ENCODE measurements at regions not wholly inside any gene's neighbourhood (a gene's known extent, or its start where the extent isn't known, plus 50 kb on each side); places are given as distances from the start of the nearest gene placed in this dataset.

DNA sequence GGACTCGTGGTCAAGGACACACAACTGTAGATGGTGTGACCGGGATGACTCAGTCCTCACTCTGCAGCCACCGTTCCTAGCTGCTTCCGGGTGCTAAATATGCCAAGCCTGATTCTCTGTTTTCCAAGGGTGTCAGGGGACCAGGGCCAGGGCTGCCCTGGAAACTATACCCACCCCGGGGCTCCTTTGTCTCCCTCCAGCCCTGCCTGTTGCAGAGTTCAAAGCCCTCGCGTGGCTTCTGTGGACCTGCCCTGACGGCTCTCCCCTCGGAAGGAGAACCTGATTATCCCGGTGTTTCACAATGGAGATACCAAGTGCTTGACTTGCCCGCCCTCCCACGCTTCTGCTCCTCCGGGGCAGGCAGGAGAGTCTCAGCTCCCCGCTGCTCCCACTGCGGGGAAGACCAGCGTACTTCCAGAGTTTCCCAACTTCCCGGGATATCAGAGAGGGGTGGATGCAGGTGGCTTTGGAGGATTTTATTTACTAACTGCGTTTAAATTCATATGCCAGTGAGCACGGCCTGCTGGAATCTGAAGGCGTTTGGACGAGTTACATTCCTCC, 125.0 kb downstream of the ASB7 start:
- H3K4me3 ChIP-seq: no peak overlapping the region
- TF ChIP-seq, protein P1, sequence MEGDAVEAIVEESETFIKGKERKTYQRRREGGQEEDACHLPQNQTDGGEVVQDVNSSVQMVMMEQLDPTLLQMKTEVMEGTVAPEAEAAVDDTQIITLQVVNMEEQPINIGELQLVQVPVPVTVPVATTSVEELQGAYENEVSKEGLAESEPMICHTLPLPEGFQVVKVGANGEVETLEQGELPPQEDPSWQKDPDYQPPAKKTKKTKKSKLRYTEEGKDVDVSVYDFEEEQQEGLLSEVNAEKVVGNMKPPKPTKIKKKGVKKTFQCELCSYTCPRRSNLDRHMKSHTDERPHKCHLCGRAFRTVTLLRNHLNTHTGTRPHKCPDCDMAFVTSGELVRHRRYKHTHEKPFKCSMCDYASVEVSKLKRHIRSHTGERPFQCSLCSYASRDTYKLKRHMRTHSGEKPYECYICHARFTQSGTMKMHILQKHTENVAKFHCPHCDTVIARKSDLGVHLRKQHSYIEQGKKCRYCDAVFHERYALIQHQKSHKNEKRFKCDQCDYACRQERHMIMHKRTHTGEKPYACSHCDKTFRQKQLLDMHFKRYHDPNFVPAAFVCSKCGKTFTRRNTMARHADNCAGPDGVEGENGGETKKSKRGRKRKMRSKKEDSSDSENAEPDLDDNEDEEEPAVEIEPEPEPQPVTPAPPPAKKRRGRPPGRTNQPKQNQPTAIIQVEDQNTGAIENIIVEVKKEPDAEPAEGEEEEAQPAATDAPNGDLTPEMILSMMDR (IDR thresholded peaks at IDR 0.05): no peak
- no peak overlapping the region for H3K27ac ChIP-seq
- peak; percentile 53 for DNase-seq (ENCODE audit: low spot score)

DNA sequence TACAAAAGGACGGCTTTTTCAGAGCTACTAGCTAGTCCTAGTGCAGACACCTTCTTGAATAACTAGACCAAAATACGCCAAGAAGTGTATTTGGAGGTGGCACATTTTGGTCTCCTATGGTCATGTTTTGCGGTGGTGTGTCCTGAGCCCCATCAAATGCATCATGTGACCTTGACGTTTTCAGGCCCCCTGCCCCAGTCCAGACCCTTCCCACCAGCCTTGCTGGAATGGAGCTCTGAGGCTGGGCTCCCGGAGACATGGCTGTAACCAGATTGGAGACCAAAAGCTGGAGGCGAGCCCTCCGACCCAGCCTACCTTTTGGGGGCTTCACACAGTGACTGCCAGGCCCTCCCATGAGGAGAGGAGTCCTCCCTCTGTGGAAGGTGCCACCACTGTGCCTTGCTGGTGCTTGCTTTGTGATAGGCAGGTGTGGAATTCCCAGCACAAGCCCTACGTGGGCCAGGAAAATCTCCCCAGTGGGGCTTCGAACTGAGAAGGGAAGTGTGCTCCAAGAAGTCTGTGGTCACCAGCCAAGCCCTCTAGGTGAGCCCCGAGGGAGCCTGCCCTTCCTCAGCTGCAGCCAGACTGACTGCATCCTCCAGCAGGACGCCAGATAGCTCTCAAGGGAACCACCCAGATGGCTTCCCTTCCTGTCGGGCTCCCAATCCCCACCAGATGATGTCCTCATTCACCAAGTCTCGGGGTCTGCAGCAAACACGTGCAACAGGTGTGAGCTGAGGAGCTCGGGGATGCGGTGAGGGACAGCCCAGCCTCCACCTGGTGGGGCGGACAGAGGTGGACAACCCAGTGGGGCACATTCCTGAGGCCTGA, 126.2 kb downstream of the ASB7 start:
- no peak overlapping the region for H3K27ac ChIP-seq
- TF ChIP-seq, protein P1 (IDR thresholded peaks at IDR 0.05): no peak
- DNase-seq (ENCODE audit: low spot score): peak; percentile 64

DNA sequence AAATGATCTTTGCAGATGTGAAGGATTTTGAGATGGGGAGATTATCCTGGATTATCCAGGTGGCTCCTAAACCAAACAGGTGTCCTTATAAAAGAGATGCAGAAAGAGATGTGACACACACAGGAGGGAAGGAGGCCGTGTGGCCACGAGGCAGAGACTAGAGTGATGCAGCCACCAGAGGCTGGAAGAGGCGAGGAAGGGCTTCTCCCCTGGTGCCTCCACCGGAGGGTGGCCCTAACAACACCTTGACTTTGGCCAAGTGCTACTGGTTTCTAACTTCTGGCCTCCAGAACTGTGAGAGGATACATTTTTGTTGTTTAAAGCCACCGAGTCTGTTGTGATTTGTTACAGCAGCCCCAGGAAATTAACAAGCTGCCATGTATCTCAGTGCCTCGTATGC, 127.1 kb downstream of the ASB7 start:
- no peak overlapping the region for H3K4me3 ChIP-seq
- no peak overlapping the region for H3K27ac ChIP-seq
- TF ChIP-seq, protein P1 (IDR thresholded peaks at IDR 0.05): no peak
- no peak for DNase-seq (ENCODE audit: low spot score)

More for the DNA sequence above, 126.2 kb downstream of the ASB7 start:
- no peak overlapping the region for H3K4me3 ChIP-seq

DNA sequence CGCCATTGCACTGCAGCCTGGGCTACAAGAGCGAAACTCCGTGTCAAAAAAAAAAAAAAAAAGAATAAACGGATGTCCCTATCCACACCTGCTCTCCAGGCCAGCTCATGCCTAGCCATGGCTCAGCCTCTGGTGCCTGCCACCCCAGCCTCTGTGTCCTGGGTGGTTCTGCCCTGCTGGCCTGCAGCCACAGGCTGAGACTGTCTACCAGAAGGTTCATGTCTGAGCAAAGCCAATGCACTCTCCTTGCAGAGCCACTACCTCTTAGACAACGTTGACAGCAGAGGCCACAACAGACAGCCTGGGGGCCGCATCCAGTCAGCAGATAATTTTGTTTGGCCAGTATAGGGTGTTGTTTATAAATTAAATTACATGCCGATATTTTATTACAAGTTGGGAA, 127.7 kb downstream of the ASB7 start:
- H3K27ac ChIP-seq: no peak overlapping the region
- no peak overlapping the region for H3K4me3 ChIP-seq
- TF ChIP-seq, protein P1 (IDR thresholded peaks at IDR 0.05): no peak
- DNase-seq (ENCODE audit: low spot score): no peak

DNA sequence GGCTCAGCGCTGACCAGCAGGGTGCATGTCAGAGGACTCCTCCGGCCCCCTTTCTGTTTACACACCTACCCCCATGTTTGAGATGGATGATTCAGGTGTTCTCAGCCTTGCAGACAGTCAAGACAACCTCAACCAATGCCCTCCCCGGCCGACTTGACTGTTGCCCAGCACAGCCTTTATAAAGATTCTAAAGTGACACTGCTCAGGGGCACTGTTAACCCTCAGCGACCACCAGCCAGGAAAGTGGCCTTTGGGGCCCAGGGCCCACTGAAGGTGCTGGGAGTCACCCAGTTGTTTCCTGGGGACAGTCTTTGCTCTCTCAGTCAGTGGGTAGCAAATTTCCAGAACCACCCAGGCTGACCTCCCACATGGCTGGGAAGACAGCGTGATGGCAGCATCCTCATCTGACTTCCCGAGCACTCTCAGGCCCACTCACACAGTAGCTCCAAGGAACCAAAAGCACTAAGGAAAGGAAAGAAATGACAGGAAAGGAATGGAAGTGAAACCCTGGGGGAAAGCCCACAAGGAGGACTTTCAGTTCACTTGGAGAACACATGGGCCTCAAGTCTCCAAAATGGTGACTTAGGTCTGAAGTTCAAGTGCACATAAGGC, 128.4 kb downstream of the ASB7 start:
- TF ChIP-seq, protein P1 (IDR thresholded peaks at IDR 0.05): no peak
- no peak overlapping the region for H3K4me3 ChIP-seq
- DNase-seq (ENCODE audit: low spot score): no peak
- no peak overlapping the region for H3K27ac ChIP-seq

DNA sequence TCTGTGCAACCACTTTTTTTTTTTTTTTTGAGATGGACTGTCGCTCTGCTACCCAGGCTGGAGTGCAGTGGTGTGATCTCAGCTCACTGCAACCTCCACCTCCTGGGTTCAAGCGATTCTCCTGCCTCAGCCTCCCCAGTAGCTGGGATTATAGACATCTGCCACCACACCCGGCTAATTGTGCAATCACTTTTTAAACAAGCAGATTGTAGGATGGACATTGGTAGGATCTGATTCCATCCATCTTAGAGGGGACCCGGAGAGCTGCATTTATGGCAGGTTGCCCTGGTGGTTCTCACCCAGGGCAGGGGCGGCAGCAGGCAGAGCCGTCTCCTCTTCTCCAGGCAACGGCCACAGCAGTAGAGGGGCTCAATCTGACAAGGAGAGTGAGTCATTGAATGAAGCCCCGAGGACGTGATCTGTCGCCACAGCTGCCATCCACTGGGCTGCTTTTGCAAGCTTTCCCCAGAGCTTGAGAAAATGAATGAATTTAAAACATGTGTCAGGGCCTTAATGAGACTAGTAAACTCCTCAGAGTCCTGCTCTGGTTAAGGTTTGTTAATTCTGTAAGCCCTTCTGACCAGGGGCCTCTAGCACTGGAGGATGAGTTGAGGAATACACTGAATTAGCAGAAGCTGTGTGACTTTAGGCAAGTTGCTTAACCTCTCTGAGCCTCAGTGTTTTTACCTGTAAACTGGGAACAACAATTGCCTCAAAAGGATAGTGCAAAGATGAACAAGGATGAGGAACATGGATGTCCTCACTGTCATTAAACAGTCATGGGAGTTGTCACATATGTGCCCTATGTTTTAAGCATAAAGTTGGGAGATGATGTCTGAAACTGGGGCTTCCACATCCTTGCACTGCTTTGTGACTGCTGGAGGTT, 129.1 kb downstream of the ASB7 start:
- TF ChIP-seq, protein P1 (IDR thresholded peaks at IDR 0.05): no peak
- no peak for DNase-seq (ENCODE audit: low spot score)
- Histone ChIP-seq H3K4me3 (no peak overlapping the region), H3K27ac (no peak overlapping the region)
